Endothelial cell of umbilical vein (primary cell): ENCODE measurements at regions not wholly inside any gene's neighbourhood (a gene's known extent, or its start where the extent isn't known, plus 50 kb on each side); places are given as distances from the start of the nearest gene placed in this dataset.

Source experiments
- BruUV-seq: library from RNA; stranded (reverse); fragments of 400-500 nt; replicated peaks from 2 replicates; lab custom pipeline; 2021; lab: Mats Ljungman, UMichigan
- CTCF ChIA-PET: fragments of 300-600, 350-600 bp; sonication (Branson Sonifier 250); formaldehyde crosslinking; loops from one replicate; lab custom pipeline; 2021; ENCODE audit warnings: antibody characterized with exemption, inconsistent platforms; lab: Charles Lee
- POLR2A ChIA-PET: fragments of 300-600, 350-600 bp; sonication (Branson Sonifier 250); formaldehyde crosslinking; loops from one replicate; lab custom pipeline; 2021; ENCODE audit warnings: antibody characterized with exemption, inconsistent platforms; lab: Charles Lee
- DNase-seq: peaks from one replicate; pipeline ENCODE4 v3.0.0-alpha.2; 2011; ENCODE audit warnings: low read depth, low spot score
- FAIRE-seq: peaks from 2 replicates; lab custom pipeline; 2011; peaks lifted over from hg19 to GRCh38; lab: Jason Lieb, UNC
- H2AFZ ChIP-seq: 2 replicates; pipeline ENCODE4 v1.6.0; 2012; ENCODE audit warnings: low read depth, low read length, control low read depth, inconsistent platforms
- H3K27ac ChIP-seq: 2 replicates; pipeline ENCODE4 v1.5.1; 2011; ENCODE audit warnings: low read depth, mild to moderate bottlenecking, control low read depth, low read length, moderate library complexity; ENCODE audit not compliant: insufficient read depth
- H3K27me3 ChIP-seq, 2 experiments: 2 replicates each; pipeline versions ENCODE4 v1.6.0 to v1.6.1; 2011; ENCODE audit warnings: low read length in 2 of 2, mixed read lengths in 1 of 2; ENCODE audit not compliant: control insufficient read depth in 2 of 2, insufficient read depth in 2 of 2
- H3K36me3 ChIP-seq, 2 experiments: 2 replicates in 1 of 2; 3 replicates in 1 of 2; pipeline ENCODE4 v1.5.1; 2011; ENCODE audit warnings: low read length in 2 of 2, mild to moderate bottlenecking in 1 of 2, moderate library complexity in 1 of 2; ENCODE audit not compliant: control insufficient read depth in 2 of 2, insufficient read depth in 2 of 2; ENCODE audit errors: extremely low read depth in 1 of 2
- H3K4me1 ChIP-seq: 3 replicates; pipeline ENCODE4 v1.5.1; 2011; ENCODE audit warnings: mild to moderate bottlenecking, low read length; ENCODE audit not compliant: control insufficient read depth, insufficient read depth; ENCODE audit errors: extremely low read depth
- H3K4me2 ChIP-seq: 2 replicates; pipeline ENCODE4 v1.6.1; 2011; ENCODE audit warnings: low read length, control low read depth, mixed read lengths; ENCODE audit not compliant: insufficient read depth
- H3K4me3 ChIP-seq, 3 experiments: fragments of 200-600 bp in 1 of 3; sonication (generic), shearing (Covaris generic) in 1 of 3; replicated peaks in 1 of 3; 2 replicates each; pipeline ENCODE4 v1.5.1; 2011 to 2016; ENCODE audit warnings: control low read depth in 3 of 3, low read length in 3 of 3, mild to moderate bottlenecking in 2 of 3, inconsistent platforms in 1 of 3, low read depth in 1 of 3, moderate library complexity in 1 of 3; ENCODE audit not compliant: insufficient read depth in 1 of 3
- H3K79me2 ChIP-seq: 2 replicates; pipeline ENCODE4 v1.6.0; 2012; ENCODE audit warnings: low read length, inconsistent platforms; ENCODE audit not compliant: control insufficient read depth, insufficient read depth
- H3K9ac ChIP-seq: replicated peaks from 2 replicates; pipeline ENCODE3; 2011; ENCODE audit warnings: low read length, control low read depth; ENCODE audit not compliant: insufficient read depth; ENCODE audit errors: extremely low read depth
- H3K9me1 ChIP-seq: replicated peaks from 3 replicates; pipeline ENCODE4 v1.6.0; 2011; ENCODE audit warnings: mild to moderate bottlenecking, low read length; ENCODE audit not compliant: control insufficient read depth, insufficient read depth; ENCODE audit errors: extremely low read depth
- H3K9me3 ChIP-seq: replicated peaks from 2 replicates; pipeline ENCODE4 v1.5.1; 2012; ENCODE audit warnings: low read length, inconsistent platforms; ENCODE audit not compliant: control insufficient read depth, insufficient read depth
- H4K20me1 ChIP-seq: replicated peaks from 2 replicates; pipeline ENCODE3; 2011; ENCODE audit warnings: mild to moderate bottlenecking, low read length; ENCODE audit not compliant: control insufficient read depth, insufficient read depth; ENCODE audit errors: extremely low read depth
- EZH2 ChIP-seq: IDR thresholded peaks from 2 replicates; pipeline ENCODE4 v1.6.1; 2012; ENCODE audit warnings: borderline replicate concordance, low read depth, mild to moderate bottlenecking, moderate library complexity, low read length, inconsistent platforms; ENCODE audit not compliant: severe bottlenecking
- FOS ChIP-seq: IDR thresholded peaks from 2 replicates; pipeline ENCODE4 v1.6.1; 2011; ENCODE audit warnings: mild to moderate bottlenecking, low read length, moderate library complexity, borderline replicate concordance; ENCODE audit not compliant: insufficient read depth
- GATA2 ChIP-seq: IDR thresholded peaks from 2 replicates; pipeline ENCODE4 v1.7.0; 2011; ENCODE audit warnings: low read depth, mild to moderate bottlenecking, moderate library complexity, mixed read lengths, low read length; ENCODE audit not compliant: insufficient read length, insufficient read depth
- JUN ChIP-seq: IDR thresholded peaks from 2 replicates; pipeline ENCODE4 v1.6.1; 2011; ENCODE audit warnings: borderline replicate concordance, low read depth; ENCODE audit not compliant: insufficient read length, insufficient read depth
- MYC ChIP-seq: IDR thresholded peaks from one replicate; pipeline ENCODE4 v1.6.1; 2011; ENCODE audit warnings: mild to moderate bottlenecking, low read depth, low read length
- POLR2A ChIP-seq: IDR thresholded peaks from 2 replicates; pipeline ENCODE4 v1.6.1; 2012; ENCODE audit warnings: low read depth, mild to moderate bottlenecking, control low read depth, low read length
- POLR2AphosphoS5 ChIP-seq: IDR thresholded peaks from 2 replicates; pipeline ENCODE4 v1.6.1; 2012; ENCODE audit warnings: low read depth, mild to moderate bottlenecking, control low read depth, low read length, moderate library complexity; ENCODE audit not compliant: insufficient read depth
- dilution Hi-C: fragments of 300-500 bp; cut with MboI; formaldehyde crosslinking; loops from one replicate; pipeline ENCODE4 v1.15.0; 2019; ENCODE audit warnings: low sequenced_read_pairs; ENCODE audit not compliant: extremely low pct_ligation_motif_present
- intact Hi-C: fragments of 100-400 bp; cut with micrococcal nuclease; formaldehyde crosslinking; loops from one replicate; pipeline ENCODE4 v1.10.0; 2022
- TF ChIP-seq, protein P1 (sequence below): IDR thresholded peaks from 2 replicates; pipeline ENCODE4 v1.6.1; 2011; ENCODE audit not compliant: insufficient read depth, insufficient read length
- TF ChIP-seq, protein P2 (sequence below), 2 donors: IDR thresholded peaks; 1 replicate in 1 of 2; 2 replicates in 1 of 2; pipeline ENCODE4 v1.5.1; 2011; ENCODE audit warnings: low read length in 2 of 2, mild to moderate bottlenecking in 2 of 2, moderate library complexity in 2 of 2, control low read depth in 1 of 2, inconsistent platforms in 1 of 2, low read depth in 1 of 2; ENCODE audit not compliant: insufficient read depth in 1 of 2; ENCODE audit errors: extremely low read depth in 1 of 2

DNA sequence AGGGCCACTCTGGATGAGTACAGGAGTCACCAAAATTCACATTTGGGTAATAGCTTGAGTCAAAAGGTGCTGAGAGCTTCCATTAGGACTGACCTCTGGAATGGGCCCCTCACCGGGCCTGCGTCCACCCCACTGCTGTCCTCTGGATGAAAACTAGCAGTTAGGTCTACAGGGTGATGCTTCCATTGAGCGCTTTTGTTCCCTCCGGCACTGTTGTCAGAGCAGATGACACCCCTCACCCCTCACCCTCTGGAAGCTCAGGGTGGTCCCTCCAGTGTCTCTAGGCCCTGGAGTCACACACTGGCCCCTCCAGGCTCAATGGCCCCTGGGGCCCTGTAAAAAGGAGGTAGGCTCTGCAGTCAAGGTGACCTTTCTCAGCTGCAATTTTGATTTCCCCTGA, 187.8 kb upstream of the GPR12 start:
- ChIA-PET CTCF (interaction anchor here (0.7 to 3.0 kb wide), 4 partner anchors 9 to 414 kb away, joined by 3 to 29 read pairs (median 7); no protein-coding TSS in a partner anchor), POLR2A (no interaction called here)
- H3K4me1 ChIP-seq: no peaks in the 10 kb centered on the region

More for the DNA sequence above, 187.8 kb upstream of the GPR12 start:
- no TSS peak for BruUV-seq
- DNase-seq (no peak), FAIRE-seq (no peak)
- dilution Hi-C loops (no loop called here), intact Hi-C loops (loop anchor here (5.0 kb wide), 1 partner anchor 334 kb away; no protein-coding TSS in a partner anchor)
- Histone ChIP-seq H3K27me3 (peaks cover 8 to 9% of the 10 kb centered on the region in 2 experiments), H3K79me2 (no peaks in the 10 kb centered on the region), H3K4me3 (no peak overlapping the region), H3K36me3 (no peaks in the 10 kb centered on the region), H3K4me2 (no peak overlapping the region), H3K9me1 (no peaks in the 10 kb centered on the region), H4K20me1 (no peaks in the 10 kb centered on the region), H3K9ac (no peak overlapping the region), H3K27ac (no peak overlapping the region), H2AFZ (no peak overlapping the region), H3K9me3 (no peaks in the 10 kb centered on the region)
- no peak for TF ChIP-seq FOS
- TF ChIP-seq, protein P1, sequence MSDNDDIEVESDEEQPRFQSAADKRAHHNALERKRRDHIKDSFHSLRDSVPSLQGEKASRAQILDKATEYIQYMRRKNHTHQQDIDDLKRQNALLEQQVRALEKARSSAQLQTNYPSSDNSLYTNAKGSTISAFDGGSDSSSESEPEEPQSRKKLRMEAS: no peak
- TF ChIP-seq GATA2: no peak
- no peak for TF ChIP-seq POLR2A
- no peak for TF ChIP-seq JUN
- TF ChIP-seq MYC: no peak
- TF ChIP-seq, protein P2, sequence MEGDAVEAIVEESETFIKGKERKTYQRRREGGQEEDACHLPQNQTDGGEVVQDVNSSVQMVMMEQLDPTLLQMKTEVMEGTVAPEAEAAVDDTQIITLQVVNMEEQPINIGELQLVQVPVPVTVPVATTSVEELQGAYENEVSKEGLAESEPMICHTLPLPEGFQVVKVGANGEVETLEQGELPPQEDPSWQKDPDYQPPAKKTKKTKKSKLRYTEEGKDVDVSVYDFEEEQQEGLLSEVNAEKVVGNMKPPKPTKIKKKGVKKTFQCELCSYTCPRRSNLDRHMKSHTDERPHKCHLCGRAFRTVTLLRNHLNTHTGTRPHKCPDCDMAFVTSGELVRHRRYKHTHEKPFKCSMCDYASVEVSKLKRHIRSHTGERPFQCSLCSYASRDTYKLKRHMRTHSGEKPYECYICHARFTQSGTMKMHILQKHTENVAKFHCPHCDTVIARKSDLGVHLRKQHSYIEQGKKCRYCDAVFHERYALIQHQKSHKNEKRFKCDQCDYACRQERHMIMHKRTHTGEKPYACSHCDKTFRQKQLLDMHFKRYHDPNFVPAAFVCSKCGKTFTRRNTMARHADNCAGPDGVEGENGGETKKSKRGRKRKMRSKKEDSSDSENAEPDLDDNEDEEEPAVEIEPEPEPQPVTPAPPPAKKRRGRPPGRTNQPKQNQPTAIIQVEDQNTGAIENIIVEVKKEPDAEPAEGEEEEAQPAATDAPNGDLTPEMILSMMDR (IDR thresholded peaks at IDR 0.05; ENCODE audit: extremely low read depth in 1 of 2, insufficient read depth in 1 of 2, low read depth in 1 of 2, low read length in 2 of 2): no peak
- no peak for TF ChIP-seq POLR2AphosphoS5
- no peak for TF ChIP-seq EZH2
